Activated T-helper 1 cell treated with anti-CD3 and anti-CD28 coated beads, Interleukin-2, amount 50 U/mL, for 16 hours (primary cell): ENCODE measurements at regions not wholly inside any gene's neighbourhood (a gene's known extent, or its start where the extent isn't known, plus 50 kb on each side); places are given as distances from the start of the nearest gene placed in this dataset.

ENCODE experiments used
- DNase-seq, 2 donors: peaks; one replicate each; pipeline ENCODE4 v3.0.0-alpha.2; 2020; ENCODE audit warnings: low read depth in 1 of 2, low spot score in 1 of 2

DNA sequence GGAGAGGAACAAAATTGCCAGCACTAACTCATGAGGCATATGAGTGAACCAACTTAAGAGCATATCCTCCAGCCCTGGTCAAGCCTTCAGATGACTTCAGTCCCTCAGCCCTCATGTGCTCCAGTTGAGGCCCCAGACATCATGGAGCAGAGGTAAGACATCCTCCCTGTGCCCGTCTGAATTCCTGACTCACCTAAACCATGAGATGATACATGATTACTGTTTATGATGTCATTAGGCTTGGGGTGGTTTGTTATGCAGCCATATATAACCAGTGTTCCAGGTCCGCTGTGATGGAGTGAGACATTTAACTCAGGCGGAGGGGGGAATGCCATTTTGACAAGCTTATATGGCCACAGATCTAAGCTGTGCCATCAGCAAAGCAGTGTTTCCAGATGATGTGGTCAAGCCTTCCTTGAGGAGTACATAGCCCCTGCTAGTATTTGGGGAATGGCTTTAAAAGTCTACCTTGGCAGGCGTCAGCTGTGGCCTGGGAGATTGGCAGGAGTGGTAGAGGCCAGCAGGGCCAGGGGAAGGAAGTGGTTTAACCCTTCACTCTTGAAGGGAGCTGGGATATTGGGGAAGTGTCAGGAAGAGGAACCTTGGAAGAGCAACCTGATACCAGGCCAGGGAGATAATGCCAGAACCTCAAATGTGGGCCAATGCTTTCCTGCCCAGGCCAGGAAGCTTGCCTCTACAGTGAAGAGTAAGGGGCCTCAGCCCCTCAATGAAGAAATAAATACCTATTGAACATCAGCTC, 343.0 kb upstream of the PODXL start:
- no peak for DNase-seq

DNA sequence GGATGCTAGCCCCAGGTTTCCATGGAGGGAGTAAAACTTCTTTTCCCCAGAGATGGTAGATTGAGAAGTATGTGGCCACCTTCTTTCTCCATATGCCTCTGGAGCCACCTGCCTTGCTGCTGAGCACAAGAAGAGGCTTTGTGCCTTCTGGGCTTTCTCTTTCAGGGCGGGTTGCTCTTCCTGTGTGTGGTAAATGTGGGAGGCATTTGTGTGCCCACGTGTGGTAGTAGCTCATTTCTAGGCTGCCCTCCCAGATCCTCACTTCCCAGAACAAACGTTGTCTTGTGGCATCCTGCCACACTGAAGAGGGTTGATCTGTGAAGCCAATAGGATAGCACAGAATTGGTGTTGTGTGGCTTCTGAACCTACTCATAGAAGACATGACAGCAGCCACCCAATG, 342.0 kb upstream of the PODXL start:
- DNase-seq: no peak

DNA sequence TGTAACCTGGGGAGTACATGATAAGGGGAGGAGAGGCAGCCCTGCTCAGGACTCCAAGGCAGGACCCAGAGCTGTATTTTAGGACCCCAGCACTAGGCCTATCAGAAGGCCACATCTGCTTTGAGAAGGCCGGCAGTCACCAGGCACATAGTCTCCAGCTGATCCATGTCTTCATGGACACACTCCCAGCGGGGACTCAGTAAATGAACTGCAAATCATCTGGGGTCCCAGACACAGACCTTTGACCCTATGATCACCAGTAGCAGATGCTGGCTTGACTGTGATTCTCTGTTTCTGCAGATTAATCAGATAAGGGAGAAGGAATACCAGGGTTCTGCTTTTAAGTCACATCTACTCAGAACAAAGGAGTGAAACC, 341.4 kb upstream of the PODXL start:
- no peak for DNase-seq

DNA sequence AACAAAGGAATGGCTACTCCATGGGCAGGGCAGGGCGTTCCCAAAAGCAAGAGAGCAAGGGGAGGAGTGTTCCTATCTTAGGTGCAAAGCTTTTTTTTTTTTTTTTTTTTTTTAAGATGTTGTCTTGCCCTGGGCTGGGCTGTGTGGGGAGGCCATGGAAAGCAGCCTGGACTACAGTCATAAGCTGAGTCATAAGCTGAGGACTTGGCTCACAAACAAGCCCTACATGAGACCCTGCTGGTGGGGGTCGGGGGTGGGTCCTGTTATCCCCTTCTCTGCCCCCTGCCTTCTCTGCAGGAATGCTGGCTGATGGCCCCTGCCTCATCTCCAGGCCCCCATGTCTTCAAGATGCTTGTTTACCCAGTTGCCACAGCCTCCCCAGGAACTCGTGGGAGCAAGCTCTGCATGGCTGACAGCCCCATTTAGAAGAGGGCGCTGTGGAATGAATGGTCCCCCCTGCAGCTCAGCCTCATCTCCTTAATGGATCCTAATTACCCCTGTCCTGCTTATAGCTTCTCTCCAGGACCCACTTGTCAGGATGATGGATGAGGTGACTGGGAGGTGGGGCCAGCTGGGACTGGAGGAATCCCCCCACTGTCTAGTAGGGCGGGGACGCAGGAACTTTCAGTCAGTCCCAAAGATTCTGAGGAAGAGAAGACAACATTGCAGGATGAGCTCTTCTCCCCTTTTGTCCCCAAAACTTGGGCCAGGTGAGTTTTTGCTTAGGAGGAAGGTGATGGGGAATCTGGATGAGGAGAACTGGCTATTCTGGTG, 340.8 kb upstream of the PODXL start:
- DNase-seq: no peak

DNA sequence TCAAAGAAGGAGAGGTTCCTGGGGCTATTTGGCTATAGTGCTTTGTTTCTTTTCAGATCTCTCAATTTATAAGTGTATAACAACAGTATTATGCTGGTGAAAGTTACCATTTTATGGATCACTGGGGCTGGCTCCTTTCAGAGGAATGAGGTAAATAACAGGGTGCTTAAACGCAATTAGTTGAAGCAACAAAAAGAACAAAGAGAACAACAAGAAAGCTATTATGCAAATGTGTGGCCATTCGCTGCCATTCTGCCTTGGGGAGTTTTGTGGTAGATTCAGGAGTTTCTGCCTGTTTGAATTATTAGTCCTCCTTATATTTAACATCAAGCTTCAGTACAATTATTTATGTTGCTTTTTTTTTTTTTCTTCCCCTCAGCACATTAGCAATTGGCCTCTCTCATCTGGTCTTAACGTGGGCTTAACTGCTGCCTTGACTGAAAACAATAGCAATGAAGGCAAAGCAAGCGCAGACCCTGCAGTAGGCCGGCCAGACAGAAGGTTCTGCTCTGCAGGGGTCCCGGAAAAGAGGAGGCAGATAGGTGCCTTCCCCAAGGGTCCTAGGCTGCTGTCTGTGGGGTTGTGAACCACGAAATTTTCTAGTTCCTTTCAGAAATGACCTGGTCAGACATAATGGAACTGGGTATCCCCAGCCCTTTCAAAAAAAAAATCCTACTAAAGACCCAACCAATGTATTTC, 339.9 kb upstream of the PODXL start:
- no peak for DNase-seq

DNA sequence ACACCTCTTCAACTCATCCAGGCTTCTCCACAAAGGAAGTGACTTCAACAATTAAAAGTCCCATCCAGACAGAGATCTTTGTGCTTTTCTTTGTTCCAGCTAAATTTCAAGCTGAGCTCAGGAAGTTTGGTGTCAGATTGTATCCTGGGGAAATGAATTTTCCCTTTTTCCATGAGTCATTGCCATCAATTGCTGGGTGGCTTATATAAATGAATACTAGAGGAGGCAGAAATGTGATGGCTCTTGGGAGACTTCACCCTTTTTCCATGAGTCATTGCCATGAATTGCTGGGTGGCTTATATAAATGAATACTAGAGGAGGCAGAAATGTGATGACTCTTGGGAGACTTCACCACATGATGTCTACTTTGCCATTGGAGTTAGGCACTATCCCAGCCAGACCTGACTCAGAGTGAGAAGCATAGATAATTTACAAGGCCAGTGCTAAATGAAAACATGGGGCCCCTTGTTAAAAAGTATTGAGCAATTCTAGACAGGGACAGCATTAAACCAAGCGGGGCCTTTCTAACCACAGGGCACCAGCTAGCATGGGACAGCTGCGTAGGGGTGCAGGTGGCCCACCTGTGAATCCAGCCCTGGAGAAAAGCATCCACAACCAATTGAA, 339.2 kb upstream of the PODXL start:
- no peak for DNase-seq

DNA sequence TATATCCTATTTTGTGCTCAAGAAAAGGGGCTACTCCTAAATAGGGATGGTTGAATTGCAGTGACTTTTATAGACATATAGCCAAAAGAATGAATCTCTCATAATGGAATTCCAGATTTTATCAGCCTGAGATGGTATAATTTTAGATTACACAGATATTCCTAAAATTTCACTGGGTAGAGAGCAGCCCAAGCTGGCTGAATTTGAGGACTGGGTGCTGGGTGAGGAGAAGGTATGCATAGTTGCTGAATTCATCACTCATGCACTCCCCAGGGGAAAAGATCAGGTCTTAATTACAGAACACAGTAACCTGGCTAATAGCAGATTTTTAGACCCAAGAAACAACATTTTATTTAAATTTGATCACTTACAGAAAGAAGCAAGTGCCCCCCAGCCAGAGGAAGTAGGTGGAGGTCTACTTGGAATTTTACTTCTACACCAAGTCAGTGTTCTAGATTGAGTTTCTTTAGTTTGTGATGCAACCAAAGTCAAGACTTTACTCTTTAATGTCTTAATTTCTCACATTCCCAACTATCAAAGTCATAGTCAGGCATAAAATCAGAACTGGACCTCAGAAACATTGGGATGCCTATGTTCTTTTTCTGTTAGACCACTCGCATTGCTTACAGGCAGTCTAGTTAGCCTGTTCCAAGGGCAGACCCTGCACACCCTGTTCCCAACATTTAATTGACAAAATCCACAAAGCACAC, 337.4 kb upstream of the PODXL start:
- DNase-seq: no peak

DNA sequence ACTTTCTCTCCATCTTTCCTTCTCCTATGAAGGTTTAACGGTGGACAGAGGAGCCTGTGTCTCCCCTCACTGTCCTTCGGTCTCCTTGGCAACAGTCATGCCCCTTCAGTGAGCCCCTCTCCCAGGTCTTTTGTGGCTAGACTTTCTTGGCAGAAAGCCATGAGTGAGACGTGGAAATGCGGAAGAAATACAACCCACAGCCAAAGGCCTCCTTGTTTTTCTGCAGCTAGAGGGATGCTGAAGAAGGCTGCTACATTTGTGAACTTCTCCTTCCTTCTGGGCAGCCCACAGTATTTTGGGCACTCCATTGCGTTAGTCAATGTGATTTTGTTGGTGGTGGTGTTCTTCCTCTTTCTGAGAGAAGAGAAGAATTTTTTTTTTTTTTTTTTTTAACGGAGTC, 333.7 kb upstream of the PODXL start:
- no peak for DNase-seq

DNA sequence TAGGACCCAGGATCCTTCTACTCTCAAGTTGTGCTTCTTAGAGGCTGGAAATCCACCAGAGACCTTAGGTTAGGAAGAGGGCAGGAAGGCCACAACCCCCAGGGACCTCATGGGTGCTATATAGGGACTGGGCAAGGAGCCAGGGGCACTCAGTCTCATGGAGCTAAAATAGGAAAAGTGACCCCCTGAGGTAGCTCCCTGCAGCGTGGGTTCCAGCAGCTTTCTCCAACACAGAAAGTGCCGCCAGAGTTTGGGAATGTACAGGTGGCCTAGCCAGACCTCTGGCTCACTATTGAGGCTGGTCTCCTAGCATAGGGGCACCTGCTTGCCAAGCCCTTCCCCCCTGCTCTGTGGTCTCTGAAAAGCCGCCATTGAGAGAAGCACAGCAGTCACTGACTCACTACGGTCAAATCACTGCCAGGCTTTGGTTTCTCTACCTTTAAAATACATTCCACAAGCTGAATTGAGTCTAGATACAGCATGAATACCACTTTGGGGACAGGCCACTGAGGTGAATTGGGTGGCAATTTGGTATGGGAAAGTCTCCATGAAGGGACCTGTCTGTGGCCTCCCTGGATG, 333.2 kb upstream of the PODXL start:
- DNase-seq: no peak

DNA sequence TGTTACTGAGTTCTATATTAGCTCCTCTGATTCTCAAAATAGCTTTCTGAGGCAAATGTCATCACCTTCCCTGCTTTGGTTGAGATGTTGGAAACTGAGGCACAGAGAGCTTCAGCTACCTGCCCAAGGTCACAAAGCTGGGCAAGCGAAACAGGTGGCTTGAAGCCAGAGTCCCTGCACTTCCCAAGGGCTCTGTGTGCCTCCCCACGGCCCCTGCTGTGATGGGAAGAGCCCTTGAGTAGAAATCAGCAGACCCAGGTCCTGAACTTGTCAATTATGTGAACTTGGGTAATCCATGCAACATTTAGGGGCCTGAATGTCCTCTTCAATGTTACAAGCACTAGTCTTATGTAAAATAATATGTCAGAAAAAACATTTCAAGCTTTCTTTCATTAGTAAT, 327.3 kb upstream of the PODXL start:
- no peak for DNase-seq

DNA sequence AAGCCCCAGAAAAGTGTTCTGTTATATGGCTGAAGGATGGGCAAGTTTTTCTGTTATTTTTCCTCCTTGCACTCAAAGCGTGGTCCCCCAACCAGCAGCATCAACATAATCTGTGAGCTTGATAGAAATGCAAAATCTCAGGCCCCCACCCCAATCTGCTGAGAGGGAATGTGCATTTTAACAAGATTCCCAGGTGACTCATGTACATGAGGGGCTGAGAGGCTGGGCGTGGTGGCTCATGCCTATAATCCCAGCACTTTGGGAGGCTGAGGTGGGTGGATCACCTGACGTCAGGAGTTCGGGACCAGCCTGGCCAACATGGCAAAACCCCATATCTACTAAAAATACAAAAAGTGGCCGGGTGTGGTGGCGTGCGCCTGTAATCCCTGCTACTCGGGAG, 326.8 kb upstream of the PODXL start:
- no peak for DNase-seq

DNA sequence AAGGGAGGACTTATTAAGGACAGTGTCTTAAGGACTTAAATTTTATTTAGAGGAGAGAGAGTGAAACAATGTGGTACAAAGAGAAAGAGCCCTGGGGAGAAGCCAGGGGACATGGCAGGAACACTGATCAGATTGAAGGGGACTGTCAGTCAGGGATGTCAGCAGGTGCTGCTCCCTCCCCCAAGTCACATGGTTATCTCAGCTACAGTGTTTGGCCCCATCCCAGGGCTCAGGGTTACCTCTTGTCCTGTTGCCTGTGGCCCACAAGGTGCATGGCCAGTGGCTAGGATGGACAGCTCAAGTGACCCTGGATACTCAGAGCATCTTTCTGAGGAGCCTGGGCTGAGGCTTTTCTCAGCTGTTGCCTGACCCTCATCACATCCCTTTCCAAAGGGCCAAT, 325.9 kb upstream of the PODXL start:
- DNase-seq: no peak

DNA sequence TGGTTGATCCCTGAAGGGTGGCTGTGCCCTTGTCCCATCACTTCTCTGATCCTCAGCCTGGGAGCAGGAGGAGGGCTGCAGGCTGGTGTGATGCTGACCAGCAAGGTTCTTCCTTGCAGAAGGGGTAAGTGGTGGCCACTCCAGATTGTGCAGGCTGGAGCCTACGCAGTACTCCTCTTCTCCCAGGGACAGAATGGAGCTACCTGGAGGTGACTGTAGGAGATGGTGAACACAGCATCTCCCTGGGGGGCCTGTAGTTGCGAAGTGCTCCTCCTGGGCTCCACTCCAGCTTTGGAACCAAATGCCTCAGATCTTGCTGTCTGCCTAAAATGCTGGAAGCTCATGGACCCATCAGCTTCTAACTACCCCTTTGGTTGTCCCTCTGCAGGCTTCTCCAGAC, 323.6 kb upstream of the PODXL start:
- no peak for DNase-seq

DNA sequence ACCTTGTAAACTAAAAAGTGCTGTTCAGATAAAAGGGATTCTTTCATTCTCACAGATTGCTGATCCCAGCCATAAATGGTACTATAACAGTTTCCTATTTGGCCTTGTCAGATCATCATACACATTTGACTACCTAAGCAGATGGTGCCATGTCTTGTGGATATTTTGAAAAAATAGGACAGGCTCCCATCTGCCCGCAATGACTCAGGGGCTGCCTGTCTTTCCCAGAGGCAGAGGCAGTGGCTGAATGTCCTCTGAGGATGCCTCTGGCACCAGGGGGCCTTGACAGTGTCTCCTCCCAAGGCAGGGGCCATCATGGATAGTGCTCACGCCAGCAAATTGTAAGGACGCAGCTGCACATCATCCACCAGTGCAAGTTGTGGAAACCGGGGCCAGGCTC, 323.0 kb upstream of the PODXL start:
- DNase-seq: no peak

DNA sequence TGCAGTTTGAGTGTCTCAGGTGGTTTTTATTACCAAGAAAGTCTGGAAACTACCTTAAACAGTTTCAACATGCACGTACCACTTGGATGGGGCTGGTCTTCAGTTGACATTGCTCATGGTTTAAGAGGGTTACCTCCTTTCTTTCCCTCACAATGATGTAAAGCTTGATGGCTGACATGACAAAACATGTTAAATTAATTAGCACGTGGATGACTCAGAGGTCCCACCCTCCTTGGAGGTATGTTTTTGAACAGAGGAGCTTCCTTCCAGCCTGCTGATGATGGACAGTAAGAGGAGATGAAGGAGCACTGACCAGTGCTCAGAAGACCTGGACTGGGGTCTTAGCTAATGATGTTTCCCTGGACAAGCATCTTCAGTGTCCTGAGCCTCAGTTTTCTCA, 322.3 kb upstream of the PODXL start:
- no peak for DNase-seq

DNA sequence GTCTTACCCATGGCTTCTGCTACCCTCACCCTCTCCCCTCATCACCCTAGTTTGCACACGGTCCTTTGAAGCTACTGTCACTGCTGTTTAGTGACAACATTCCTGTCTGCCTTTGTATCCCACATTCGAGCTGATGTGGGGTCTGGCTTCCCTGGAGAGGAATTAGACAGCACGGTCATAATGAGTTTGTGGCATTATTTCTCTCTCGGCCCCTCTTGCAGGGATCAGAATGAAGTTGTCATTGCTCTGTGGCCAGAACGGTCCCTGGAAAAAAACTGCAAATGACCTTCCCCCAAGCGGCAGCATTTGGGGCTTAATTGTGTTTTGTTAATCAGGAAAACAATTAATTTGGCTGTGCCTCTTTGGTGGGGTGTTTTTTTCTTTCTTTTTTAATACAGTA, 317.2 kb upstream of the PODXL start:
- DNase-seq: no peak

DNA sequence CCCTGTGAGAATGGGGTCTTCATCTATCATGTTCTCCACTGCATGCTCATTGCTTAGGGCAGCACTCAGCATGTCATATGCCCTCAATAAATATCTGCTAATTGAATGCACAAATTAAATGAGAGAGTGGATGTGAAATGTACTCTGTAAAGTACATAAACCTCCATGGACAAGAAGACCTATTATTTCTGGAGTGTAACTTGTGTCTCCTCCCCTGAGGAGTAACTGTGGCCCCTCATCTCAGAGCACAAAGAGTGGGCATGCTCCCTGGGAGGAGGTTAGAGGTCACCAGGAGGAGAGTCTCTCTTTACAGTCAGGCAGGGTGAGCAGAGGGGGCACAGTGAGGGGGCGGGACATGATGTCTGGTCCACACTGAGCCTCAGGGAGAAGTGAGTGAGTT, 313.6 kb upstream of the PODXL start:
- no peak for DNase-seq

DNA sequence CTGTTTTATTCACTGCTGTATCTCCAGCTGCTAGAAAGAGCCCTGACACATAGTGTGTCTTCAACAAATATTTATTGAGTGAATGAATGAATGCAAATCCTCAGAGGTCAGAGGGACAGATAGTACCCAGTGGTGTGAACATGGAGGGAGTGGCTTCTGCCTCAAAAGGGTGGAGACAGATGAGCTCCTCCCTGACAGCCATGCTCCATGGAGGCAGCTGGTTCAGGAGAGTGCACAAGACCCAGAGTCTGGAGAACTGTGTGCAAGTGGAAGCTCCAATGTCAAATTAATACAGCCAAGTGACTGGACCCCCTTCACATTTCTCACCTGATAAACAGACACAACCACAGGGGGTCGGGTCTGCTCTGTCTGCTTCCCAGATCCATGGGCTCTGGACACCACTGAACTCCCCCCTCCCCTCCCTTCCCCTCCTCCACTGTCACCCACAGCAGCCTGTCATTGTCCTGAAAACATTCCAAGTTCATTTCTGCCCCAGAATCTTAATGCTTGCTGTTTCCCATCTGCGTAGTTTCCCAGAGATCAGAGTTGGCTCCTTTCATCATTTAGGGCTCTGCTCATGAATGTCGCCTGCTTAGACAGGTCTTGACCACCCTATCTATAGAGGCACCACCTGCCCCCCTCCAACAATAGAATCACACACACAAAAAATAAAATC, 312.9 kb upstream of the PODXL start:
- no peak for DNase-seq

DNA sequence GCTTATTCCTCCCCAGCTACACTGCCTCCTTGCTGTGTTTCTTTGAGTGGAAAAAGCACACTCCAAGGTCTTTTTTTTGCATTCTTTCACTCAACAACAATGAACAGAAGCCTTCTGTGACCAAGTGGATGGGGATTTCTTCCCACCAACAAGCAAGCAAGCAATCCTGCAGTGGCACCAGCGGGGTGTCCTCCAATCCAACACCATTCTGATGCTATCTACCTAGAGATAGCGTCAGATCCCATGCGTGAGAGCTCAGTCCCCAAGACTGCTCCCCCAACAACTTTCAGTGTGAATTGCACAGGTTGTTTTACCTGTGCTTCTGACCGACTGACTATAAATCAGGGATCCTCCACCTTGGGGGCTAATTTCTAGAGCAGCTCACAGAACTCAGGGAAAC, 311.0 kb upstream of the PODXL start:
- DNase-seq: no peak

DNA sequence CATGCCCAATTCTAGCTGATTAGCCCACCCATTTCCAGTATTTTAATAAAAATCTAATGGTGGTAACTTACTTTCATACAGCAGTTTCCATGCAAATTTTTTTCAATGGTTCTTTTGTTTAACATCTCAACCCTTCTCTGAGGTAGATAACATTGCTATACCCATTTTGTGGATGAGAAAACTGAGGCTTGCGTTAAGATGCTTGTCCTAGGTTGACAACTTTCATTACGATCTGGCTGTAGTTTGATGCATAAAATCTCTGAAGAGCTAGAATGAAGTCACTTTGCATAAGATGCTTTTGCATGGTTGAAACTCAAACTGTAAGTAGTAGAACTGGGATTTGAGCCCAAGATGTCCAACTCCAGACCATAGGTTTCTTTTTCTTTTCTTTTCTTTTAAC, 309.5 kb upstream of the PODXL start:
- no peak for DNase-seq
